Adrenal gland (tissue), 9 donors: ENCODE measurements at regions not wholly inside any gene's neighbourhood (a gene's known extent, or its start where the extent isn't known, plus 50 kb on each side); places are given as distances from the start of the nearest gene placed in this dataset.

Experiments
- DNase-seq, 7 donors: peaks; one replicate each; pipeline ENCODE4 v3.0.0-alpha.2; 2019 to 2020
- H3K27ac ChIP-seq, 5 donors: fragments of 200-600 bp; sonication (generic) in 4 of 5; 1 replicate in 3 of 5; 2 replicates in 2 of 5; pipeline versions ENCODE4 v1.5.1 to v1.8.0; 2016 to 2020; ENCODE audit warnings: mild to moderate bottlenecking in 1 of 5
- H3K27me3 ChIP-seq: fragments of 200-600 bp; 2 replicates; pipeline ENCODE4 v1.8.0; 2021
- H3K36me3 ChIP-seq, 2 donors: fragments of 200-600 bp; replicated peaks in 1 of 2; 1 replicate in 1 of 2; 2 replicates in 1 of 2; pipeline versions ENCODE4 v1.5.1 to v1.8.0; 2018 to 2022
- H3K4me1 ChIP-seq, 2 donors: fragments of 200-600 bp; replicated peaks in 1 of 2; 1 replicate in 1 of 2; 2 replicates in 1 of 2; pipeline versions ENCODE4 v1.5.1 to v1.8.0; 2018 to 2021
- H3K4me3 ChIP-seq, 4 donors: fragments of 200-600 bp; sonication (generic) in 3 of 4; one replicate each; pipeline ENCODE4 v1.5.1; 2016 to 2018
- H3K9me3 ChIP-seq, 3 donors: fragments of 200-600 bp; sonication (generic) in 1 of 3; replicated peaks in 1 of 3; 1 replicate in 2 of 3; 2 replicates in 1 of 3; pipeline versions ENCODE4 v1.5.1 to v1.8.0; 2016 to 2021
- POLR2A ChIP-seq, 2 donors: fragments of 450-650 bp; IDR thresholded peaks; one replicate each; pipeline ENCODE4 v1.6.1; 2017; ENCODE audit warnings: antibody characterized with exemption in 2 of 2, mild to moderate bottlenecking in 2 of 2, moderate library complexity in 1 of 2
- WGBS, 4 donors: extraction: QIAGEN DNeasy Blood & Tissue Kit in 2 of 4; methylation state at CpG; one replicate each; pipeline versions ENCODE4 v1.1.5 to v1.1.7; 2013 to 2017; 5-methylcytosine and 5-hydroxymethylcytosine counted together
- intact Hi-C, 2 donors: fragments of 100-400 bp; cut with DNase I; formaldehyde crosslinking; loops; one replicate each; pipeline versions ENCODE4 v1.14.1 to v1.15.0; 2022 to 2023
- TF ChIP-seq, protein P1 (sequence below), 6 experiments: fragments of 450-650 bp in 4 of 6; fragments of 200-600 bp in 2 of 6; sonication (generic) in 1 of 6; IDR thresholded peaks; 1 replicate in 5 of 6; 2 replicates in 1 of 6; pipeline versions ENCODE4 v1.5.1 to v1.8.0; 2016 to 2021; ENCODE audit warnings: antibody characterized with exemption in 6 of 6, mild to moderate bottlenecking in 2 of 6, moderate library complexity in 1 of 6
- donor health status: healthy with polysubstance abuse.
- donor health status: Bipolar disorder and iron deficiency.
- donor health status: DM: yes; HTN: yes; CAD: no.
- donor health status: DM: no; HTN: no; CAD: no.
- donor health status: DM: no; HTN: no; CAD: no.

- Histone ChIP-seq H3K4me3 (no peak overlapping the region), H3K9me3 (no peaks in the 10 kb centered on the region), H3K4me1 (no peaks in the 10 kb centered on the region), H3K36me3 (no peaks in the 10 kb centered on the region), H3K27ac (no peak overlapping the region), H3K27me3 (no peaks in the 10 kb centered on the region)
- WGBS, 4 donors = 79 to 92% (median 87%) methylated on average over 1 of the region's 1 CpG
- intact Hi-C loops = no loop called here
- TF ChIP-seq POLR2A (IDR thresholded peaks at IDR 0.05) = no peak
- TF ChIP-seq, protein P1, sequence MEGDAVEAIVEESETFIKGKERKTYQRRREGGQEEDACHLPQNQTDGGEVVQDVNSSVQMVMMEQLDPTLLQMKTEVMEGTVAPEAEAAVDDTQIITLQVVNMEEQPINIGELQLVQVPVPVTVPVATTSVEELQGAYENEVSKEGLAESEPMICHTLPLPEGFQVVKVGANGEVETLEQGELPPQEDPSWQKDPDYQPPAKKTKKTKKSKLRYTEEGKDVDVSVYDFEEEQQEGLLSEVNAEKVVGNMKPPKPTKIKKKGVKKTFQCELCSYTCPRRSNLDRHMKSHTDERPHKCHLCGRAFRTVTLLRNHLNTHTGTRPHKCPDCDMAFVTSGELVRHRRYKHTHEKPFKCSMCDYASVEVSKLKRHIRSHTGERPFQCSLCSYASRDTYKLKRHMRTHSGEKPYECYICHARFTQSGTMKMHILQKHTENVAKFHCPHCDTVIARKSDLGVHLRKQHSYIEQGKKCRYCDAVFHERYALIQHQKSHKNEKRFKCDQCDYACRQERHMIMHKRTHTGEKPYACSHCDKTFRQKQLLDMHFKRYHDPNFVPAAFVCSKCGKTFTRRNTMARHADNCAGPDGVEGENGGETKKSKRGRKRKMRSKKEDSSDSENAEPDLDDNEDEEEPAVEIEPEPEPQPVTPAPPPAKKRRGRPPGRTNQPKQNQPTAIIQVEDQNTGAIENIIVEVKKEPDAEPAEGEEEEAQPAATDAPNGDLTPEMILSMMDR (IDR thresholded peaks at IDR 0.05) = no peak
- DNase-seq = no peak
These were observed 449.2 kb downstream of the IPMK start for GRCh38 chr10:57818522-57818921.

DNA sequence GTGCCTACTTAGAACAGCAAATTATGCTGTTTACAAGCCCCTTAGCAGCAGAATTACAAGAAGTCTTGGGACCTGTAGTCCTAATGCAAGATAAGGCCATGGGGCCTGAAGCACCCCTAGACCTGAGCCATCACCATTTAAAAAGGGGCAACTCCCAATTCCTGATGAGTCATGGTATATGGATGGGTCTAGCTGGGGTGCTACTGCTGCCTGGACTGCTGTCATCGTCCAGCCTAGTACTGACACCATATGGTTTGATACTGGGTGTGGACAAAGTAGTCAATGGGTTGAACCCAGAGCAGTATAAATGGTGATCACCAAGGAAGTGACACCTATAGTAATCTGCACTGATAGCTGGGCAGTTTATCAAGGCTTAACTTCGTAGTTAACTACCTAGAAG, 450.0 kb downstream of the IPMK start:
- TF ChIP-seq, protein P1 (IDR thresholded peaks at IDR 0.05) = no peak
- TF ChIP-seq POLR2A (IDR thresholded peaks at IDR 0.05) = no peak
- no peaks in the 10 kb centered on the region for H3K27me3 ChIP-seq
- no peaks in the 10 kb centered on the region for H3K9me3 ChIP-seq
- 52 to 74% (median 62%) methylated on average over 2 of the region's 2 CpGs for WGBS, 4 donors
- no peak overlapping the region for H3K4me3 ChIP-seq
- no peaks in the 10 kb centered on the region for H3K36me3 ChIP-seq
- no peak overlapping the region for H3K27ac ChIP-seq
- DNase-seq = no peak
- intact Hi-C loops = no loop called here
- H3K4me1 ChIP-seq = no peaks in the 10 kb centered on the region

- TF ChIP-seq, protein P1 (IDR thresholded peaks at IDR 0.05) = no peak
- no peak for TF ChIP-seq POLR2A (IDR thresholded peaks at IDR 0.05)
These were observed 451.7 kb downstream of the IPMK start for GRCh38 chr10:57815949-57816348.

DNA sequence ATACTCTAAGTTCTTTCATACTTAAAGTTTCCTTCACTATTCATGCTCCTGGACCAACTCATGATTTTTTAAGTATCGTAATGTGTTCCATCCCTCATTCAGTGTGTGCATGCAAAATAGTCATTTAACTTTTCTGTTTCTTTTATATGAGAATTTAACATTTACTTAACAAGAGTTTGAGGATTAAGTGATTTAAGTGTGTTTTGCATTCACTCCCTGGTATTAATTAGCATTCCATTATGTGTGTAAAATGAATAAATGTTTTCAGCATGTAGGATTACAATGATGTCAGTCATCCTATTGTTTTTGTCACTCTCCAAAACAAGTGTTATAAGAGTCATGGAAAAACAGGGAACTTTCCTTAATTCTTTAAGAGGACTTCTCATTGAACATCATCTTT, 457.7 kb downstream of the IPMK start:
- TF ChIP-seq POLR2A (IDR thresholded peaks at IDR 0.05) = no peak
- TF ChIP-seq, protein P1 (IDR thresholded peaks at IDR 0.05) = no peak

More at GRCh38 chr10:57815949-57816348, 451.7 kb downstream of the IPMK start:
- 54 to 88% (median 58%) methylated on average over 1 to 4 of the region's 4 CpGs for WGBS, 4 donors
- Histone ChIP-seq H3K27ac (no peak overlapping the region), H3K4me1 (no peaks in the 10 kb centered on the region), H3K4me3 (no peak overlapping the region), H3K9me3 (no peaks in the 10 kb centered on the region), H3K27me3 (no peaks in the 10 kb centered on the region), H3K36me3 (no peaks in the 10 kb centered on the region)
- DNase-seq = no peak
- intact Hi-C loops = no loop called here

More for the DNA sequence above, 457.7 kb downstream of the IPMK start:
- Histone ChIP-seq H3K27ac (no peak overlapping the region), H3K4me3 (no peak overlapping the region), H3K9me3 (no peaks in the 10 kb centered on the region), H3K4me1 (no peaks in the 10 kb centered on the region), H3K36me3 (no peaks in the 10 kb centered on the region), H3K27me3 (no peaks in the 10 kb centered on the region)
- 87 to 95% (median 90%) methylated on average over 1 of the region's 1 CpG for WGBS, 4 donors
- DNase-seq = no peak
- intact Hi-C loops = no loop called here
